MCF 10A (cell line): ENCODE measurements at regions not wholly inside any gene's neighbourhood (a gene's known extent, or its start where the extent isn't known, plus 50 kb on each side); places are given as distances from the start of the nearest gene placed in this dataset.

Experiments
- BruUV-seq: library from RNA; stranded (reverse); fragments of 400-500 nt; replicated peaks from 2 replicates; lab custom pipeline; 2021; lab: Mats Ljungman, UMichigan
- CTCF ChIA-PET: fragments of 300-600 bp; sonication (Branson Sonifier 250); formaldehyde crosslinking; extraction: SDS; loops from one replicate; lab custom pipeline; 2021; ENCODE audit warnings: antibody characterized with exemption, inconsistent platforms; lab: Yijun Ruan, JAX
- POLR2A ChIA-PET: fragments of 300-600, 350-650 bp; sonication (Branson Sonifier 250); formaldehyde crosslinking; extraction: SDS; loops from one replicate; lab custom pipeline; 2020; ENCODE audit warnings: antibody characterized with exemption, inconsistent platforms; lab: Yijun Ruan, JAX
- DNase-seq: peaks from one replicate; pipeline ENCODE4 v3.0.0-alpha.2; 2018; ENCODE audit not compliant: unreplicated experiment
- H3K27ac Mint-ChIP-seq: one replicate; pipeline ENCODE4 v1.8.0; 2022; ENCODE audit warnings: mild to moderate bottlenecking, low read depth, mixed read lengths; ENCODE audit not compliant: unreplicated experiment
- H3K27me3 Mint-ChIP-seq: one replicate; pipeline ENCODE4 v1.8.0; 2022; ENCODE audit warnings: mixed read lengths; ENCODE audit not compliant: insufficient read depth, unreplicated experiment
- H3K36me3 Mint-ChIP-seq: one replicate; pipeline ENCODE4 v1.8.0; 2022; ENCODE audit warnings: mild to moderate bottlenecking, moderate library complexity, mixed read lengths; ENCODE audit not compliant: insufficient read depth, unreplicated experiment
- H3K4me1 Mint-ChIP-seq: one replicate; pipeline ENCODE4 v1.8.0; 2022; ENCODE audit warnings: mixed read lengths; ENCODE audit not compliant: insufficient read depth, unreplicated experiment
- H3K4me3 Mint-ChIP-seq: one replicate; pipeline ENCODE4 v1.8.0; 2022; ENCODE audit warnings: mild to moderate bottlenecking, moderate library complexity, mixed read lengths; ENCODE audit not compliant: unreplicated experiment
- H3K9me3 Mint-ChIP-seq: one replicate; pipeline ENCODE4 v1.8.0; 2022; ENCODE audit warnings: mixed read lengths; ENCODE audit not compliant: unreplicated experiment
- CTCF ChIP-seq: fragments of 200-600 bp; IDR thresholded peaks from one replicate; pipeline ENCODE4 v1.8.0; 2022; ENCODE audit warnings: antibody characterized with exemption, mild to moderate bottlenecking; ENCODE audit not compliant: unreplicated experiment
- intact Hi-C: fragments of 100-400 bp; cut with micrococcal nuclease; formaldehyde crosslinking; loops from 2 replicates; pipeline ENCODE4 v1.14.1; 2022

DNA sequence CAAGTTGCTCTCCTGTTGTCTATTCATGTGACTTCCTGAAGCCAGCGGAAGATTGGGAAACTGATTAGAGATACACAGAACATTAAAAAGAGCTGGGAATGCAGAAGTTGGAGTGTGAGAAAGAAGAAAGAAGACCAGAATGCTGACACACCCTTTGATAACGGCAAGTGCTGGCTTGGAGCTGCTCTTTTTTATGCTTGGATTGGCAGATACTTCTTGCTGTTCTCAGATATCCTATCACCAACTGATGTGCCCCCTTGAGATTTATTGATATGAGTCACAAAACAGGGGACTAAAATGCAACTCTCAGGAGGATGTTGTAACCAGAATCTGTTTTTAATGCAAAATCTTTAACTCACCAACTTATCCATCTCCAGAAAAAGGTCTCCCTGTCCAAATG lies 56.0 kb upstream of the ASTN2 start:
- H3K27ac Mint-ChIP-seq, result no peak overlapping the region
- BruUV-seq, result no TSS peak
- H3K4me3 Mint-ChIP-seq, result no peak overlapping the region
- H3K36me3 Mint-ChIP-seq, result no peaks in the 10 kb centered on the region
- no peaks in the 10 kb centered on the region for H3K4me1 Mint-ChIP-seq
- POLR2A ChIA-PET, result no interaction called here
- H3K27me3 Mint-ChIP-seq, result no peaks in the 10 kb centered on the region
- DNase-seq, result no peak
- CTCF ChIA-PET, result interaction anchor here (0.6 kb wide), 1 partner anchor 16 kb away, joined by 3 read pairs; no protein-coding TSS in a partner anchor
- intact Hi-C loops, result no loop called here
- TF ChIP-seq CTCF, result no peak
- peaks cover 8% of the 10 kb centered on the region for H3K9me3 Mint-ChIP-seq

DNA sequence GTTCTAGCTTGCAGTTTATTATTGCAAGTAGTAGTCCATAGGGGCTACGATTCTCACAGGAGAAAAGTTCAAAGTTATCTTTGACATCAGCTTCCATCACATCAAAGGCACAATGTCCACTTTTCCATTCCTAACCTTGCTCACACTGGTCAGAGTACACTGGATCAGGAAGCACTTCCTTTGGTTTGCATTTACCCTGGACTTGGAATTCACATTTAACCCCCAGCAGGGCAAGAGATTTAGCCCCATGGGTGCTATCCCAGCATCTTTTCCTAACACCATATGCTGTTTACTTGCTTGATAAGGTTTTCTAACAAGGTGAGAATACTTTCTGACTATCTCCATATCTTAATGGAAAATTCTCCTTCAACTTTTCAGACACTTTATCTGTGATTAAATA lies 55.6 kb upstream of the ASTN2 start:
- BruUV-seq, result no TSS peak
- intact Hi-C loops, result no loop called here
- Mint-ChIP-seq H3K9me3 (peaks cover 4% of the 10 kb centered on the region), H3K4me3 (no peak overlapping the region), H3K27me3 (no peaks in the 10 kb centered on the region), H3K36me3 (no peaks in the 10 kb centered on the region), H3K27ac (no peak overlapping the region), H3K4me1 (no peaks in the 10 kb centered on the region)
- ChIA-PET CTCF (interaction anchor here (0.6 kb wide), 1 partner anchor 17 kb away, joined by 3 read pairs; no protein-coding TSS in a partner anchor), POLR2A (no interaction called here)
- no peak for TF ChIP-seq CTCF
- no peak for DNase-seq

GRCh38 chr9:117466111-117466510 lies 51.3 kb upstream of the ASTN2 start:
- DNase-seq, result no peak

GRCh38 chr9:117465706-117466105 lies 50.8 kb upstream of the ASTN2 start:
- ChIA-PET POLR2A (no interaction called here), CTCF (no interaction called here)
- intact Hi-C loops, result no loop called here
- H3K4me1 Mint-ChIP-seq, result no peaks in the 10 kb centered on the region
- H3K27ac Mint-ChIP-seq, result no peak overlapping the region
- no peak for DNase-seq
- no peaks in the 10 kb centered on the region for H3K27me3 Mint-ChIP-seq
- H3K4me3 Mint-ChIP-seq, result no peak overlapping the region
- no peak for TF ChIP-seq CTCF
- H3K36me3 Mint-ChIP-seq, result no peaks in the 10 kb centered on the region
- H3K9me3 Mint-ChIP-seq, result no peaks in the 10 kb centered on the region
- BruUV-seq, result no TSS peak

More at GRCh38 chr9:117466111-117466510, 51.3 kb upstream of the ASTN2 start:
- no peaks in the 10 kb centered on the region for H3K4me1 Mint-ChIP-seq
- no peak overlapping the region for H3K4me3 Mint-ChIP-seq
- CTCF ChIA-PET, result no interaction called here
- POLR2A ChIA-PET, result no interaction called here
- TF ChIP-seq CTCF, result no peak
- no peak overlapping the region for H3K27ac Mint-ChIP-seq
- no peaks in the 10 kb centered on the region for H3K9me3 Mint-ChIP-seq
- no peaks in the 10 kb centered on the region for H3K36me3 Mint-ChIP-seq
- H3K27me3 Mint-ChIP-seq, result no peaks in the 10 kb centered on the region
- intact Hi-C loops, result no loop called here
- BruUV-seq, result no TSS peak
